G401 (cell line): ENCODE measurements at regions not wholly inside any gene's neighbourhood (a gene's known extent, or its start where the extent isn't known, plus 50 kb on each side); places are given as distances from the start of the nearest gene placed in this dataset.

Experiments
- DNase-seq: peaks from one replicate; pipeline ENCODE4 v3.0.0-alpha.2; 2015; ENCODE audit warnings: low spot score
- in situ Hi-C: cut with HindIII; loops from 2 replicates; pipeline ENCODE4 v1.10.0; 2016; ENCODE audit warnings: low sequenced_read_pairs, mixed read lengths

- in situ Hi-C loops = no loop called here
- no peak for DNase-seq
Measured at GRCh38 chr13:55418095-55418494, 1722.6 kb upstream of the PRR20A start.

- no peak for DNase-seq
- in situ Hi-C loops = no loop called here
Measured at GRCh38 chr13:55432814-55433213, 1707.9 kb upstream of the PRR20A start.

- in situ Hi-C loops = no loop called here
- no peak for DNase-seq
Measured at GRCh38 chr13:55437162-55437561, 1703.6 kb upstream of the PRR20A start.

GRCh38 chr13:55439450-55439849 is 1701.3 kb upstream of the PRR20A start:
- DNase-seq = no peak
- in situ Hi-C loops = no loop called here

- in situ Hi-C loops = no loop called here
- no peak for DNase-seq
Measured at GRCh38 chr13:55440465-55441085, 1700.1 kb upstream of the PRR20A start.

- DNase-seq = no peak
- in situ Hi-C loops = no loop called here
Measured at GRCh38 chr13:55464222-55464621, 1676.5 kb upstream of the PRR20A start.

- in situ Hi-C loops = no loop called here
- DNase-seq = no peak
Measured at GRCh38 chr13:55467476-55467875, 1673.2 kb upstream of the PRR20A start.

- DNase-seq = no peak
- in situ Hi-C loops = no loop called here
Measured at GRCh38 chr13:55483626-55484158, 1657.0 kb upstream of the PRR20A start.

GRCh38 chr13:55493297-55493696 is 1647.4 kb upstream of the PRR20A start:
- in situ Hi-C loops = no loop called here
- no peak for DNase-seq

- in situ Hi-C loops = no loop called here
- DNase-seq = peak; percentile 63
Measured at GRCh38 chr13:55497486-55497885, 1643.2 kb upstream of the PRR20A start.

GRCh38 chr13:55500694-55501093 is 1640.0 kb upstream of the PRR20A start:
- in situ Hi-C loops = no loop called here
- DNase-seq = no peak

GRCh38 chr13:55516610-55517009 is 1624.1 kb upstream of the PRR20A start:
- in situ Hi-C loops = no loop called here

GRCh38 chr13:55517312-55517711 is 1623.4 kb upstream of the PRR20A start:
- DNase-seq = no peak
- in situ Hi-C loops = no loop called here

More at GRCh38 chr13:55516610-55517009, 1624.1 kb upstream of the PRR20A start:
- DNase-seq = no peak

GRCh38 chr13:55528434-55528833 is 1612.3 kb upstream of the PRR20A start:
- no peak for DNase-seq
- in situ Hi-C loops = no loop called here

GRCh38 chr13:55534306-55534705 is 1606.4 kb upstream of the PRR20A start:
- in situ Hi-C loops = no loop called here
- peak; percentile 66 for DNase-seq

- in situ Hi-C loops = no loop called here
Measured at GRCh38 chr13:55538424-55538823, 1602.3 kb upstream of the PRR20A start.

GRCh38 chr13:55543053-55543452 is 1597.7 kb upstream of the PRR20A start:
- in situ Hi-C loops = no loop called here
- DNase-seq = no peak

More at GRCh38 chr13:55538424-55538823, 1602.3 kb upstream of the PRR20A start:
- DNase-seq = no peak

- no peak for DNase-seq
- in situ Hi-C loops = no loop called here
Measured at GRCh38 chr13:55550624-55551023, 1590.1 kb upstream of the PRR20A start.

GRCh38 chr13:55553701-55554100 is 1587.0 kb upstream of the PRR20A start:
- peak; percentile 96 for DNase-seq
- in situ Hi-C loops = no loop called here

- in situ Hi-C loops = no loop called here
- DNase-seq = peak; percentile 67
Measured at GRCh38 chr13:55554741-55555140, 1586.0 kb upstream of the PRR20A start.

GRCh38 chr13:55560331-55560730 is 1580.4 kb upstream of the PRR20A start:
- in situ Hi-C loops = no loop called here
- DNase-seq = no peak
